H9 (cell line): ENCODE measurements at regions not wholly inside any gene's neighbourhood (a gene's known extent, or its start where the extent isn't known, plus 50 kb on each side); places are given as distances from the start of the nearest gene placed in this dataset.

Experiments
- DNase-seq: peaks from one replicate; pipeline ENCODE4 v3.0.0-alpha.2; 2017
- H2AFZ ChIP-seq: one replicate; pipeline ENCODE4 v1.6.1; 2013; ENCODE audit warnings: mild to moderate bottlenecking, low read length, control low read depth, moderate library complexity
- H2AK5ac ChIP-seq: 2 replicates; pipeline ENCODE4 v1.6.1; 2013; ENCODE audit warnings: low read length, control low read depth, mixed read lengths; ENCODE audit not compliant: insufficient read length
- H2BK120ac ChIP-seq: one replicate; pipeline ENCODE4 v1.6.1; 2013; ENCODE audit warnings: low read depth, mild to moderate bottlenecking, low read length, control low read depth, inconsistent platforms; ENCODE audit not compliant: poor library complexity, severe bottlenecking
- H2BK12ac ChIP-seq: 2 replicates; pipeline ENCODE4 v1.6.1; 2013; ENCODE audit warnings: low read length, control low read depth, mixed read lengths, low read depth; ENCODE audit not compliant: insufficient read length
- H2BK15ac ChIP-seq: 2 replicates; pipeline ENCODE4 v1.6.1; 2013; ENCODE audit warnings: low read depth, low read length, control low read depth
- H2BK20ac ChIP-seq: one replicate; pipeline ENCODE4 v1.6.1; 2013; ENCODE audit warnings: low read depth, mild to moderate bottlenecking, low read length, control low read depth, inconsistent platforms; ENCODE audit not compliant: poor library complexity, severe bottlenecking
- H2BK5ac ChIP-seq: 2 replicates; pipeline ENCODE4 v1.6.1; 2013; ENCODE audit warnings: low read length, control low read depth, mixed read lengths; ENCODE audit not compliant: insufficient read length
- H3K14ac ChIP-seq: 2 replicates; pipeline ENCODE4 v1.6.1; 2013; ENCODE audit warnings: low read length, control low read depth; ENCODE audit not compliant: insufficient read depth
- H3K18ac ChIP-seq: 2 replicates; pipeline ENCODE4 v1.6.1; 2013; ENCODE audit warnings: low read depth, mild to moderate bottlenecking, mixed read lengths, low read length, control low read depth; ENCODE audit not compliant: insufficient read length
- H3K23ac ChIP-seq: 2 replicates; pipeline ENCODE4 v1.6.1; 2013; ENCODE audit warnings: low read length, control low read depth, mixed read lengths, low read depth; ENCODE audit not compliant: insufficient read length
- H3K23me2 ChIP-seq: 2 replicates; pipeline ENCODE4 v1.6.1; 2013; ENCODE audit warnings: low read depth, mild to moderate bottlenecking, mixed read lengths, low read length, control low read depth; ENCODE audit not compliant: insufficient read length, poor library complexity, severe bottlenecking
- H3K27ac ChIP-seq: 2 replicates; pipeline ENCODE4 v1.5.1; 2013; ENCODE audit warnings: low read length, control low read depth, mixed read lengths, low read depth; ENCODE audit not compliant: insufficient read length
- H3K27me3 ChIP-seq: 2 replicates; pipeline ENCODE4 v1.6.1; 2013; ENCODE audit warnings: low read length, control low read depth, inconsistent platforms; ENCODE audit not compliant: insufficient read depth
- H3K4ac ChIP-seq: 2 replicates; pipeline ENCODE4 v1.6.1; 2013; ENCODE audit warnings: low read depth, mild to moderate bottlenecking, control low read depth, inconsistent platforms, low read length, moderate library complexity
- H3K4me1 ChIP-seq: 2 replicates; pipeline ENCODE4 v1.6.1; 2013; ENCODE audit warnings: low read length, control low read depth, inconsistent platforms; ENCODE audit not compliant: insufficient read depth
- H3K4me2 ChIP-seq: 2 replicates; pipeline ENCODE4 v1.6.1; 2013; ENCODE audit warnings: low read length, control low read depth, mixed read lengths; ENCODE audit not compliant: insufficient read length, insufficient read depth
- H3K56ac ChIP-seq: 2 replicates; pipeline ENCODE4 v1.6.1; 2013; ENCODE audit warnings: low read depth, mild to moderate bottlenecking, mixed read lengths, low read length, control low read depth; ENCODE audit not compliant: insufficient read length
- H3K79me1 ChIP-seq: 2 replicates; pipeline ENCODE4 v1.6.1; 2013; ENCODE audit warnings: low read depth, mild to moderate bottlenecking, moderate library complexity, low read length, control low read depth, inconsistent platforms; ENCODE audit not compliant: insufficient read depth, poor library complexity, severe bottlenecking
- H3K79me2 ChIP-seq: 2 replicates; pipeline ENCODE4 v1.6.1; 2013; ENCODE audit warnings: low read length, control low read depth, inconsistent platforms; ENCODE audit not compliant: insufficient read depth
- H3K9ac ChIP-seq: 2 replicates; pipeline ENCODE4 v1.6.1; 2013; ENCODE audit warnings: low read length, control low read depth, mixed read lengths; ENCODE audit not compliant: insufficient read length; ENCODE audit errors: extremely low read depth
- H3K9me3 ChIP-seq: one replicate; pipeline ENCODE4 v1.6.1; 2013; ENCODE audit warnings: low read depth, low read length, inconsistent platforms; ENCODE audit not compliant: control insufficient read depth
- H3T11ph ChIP-seq: one replicate; pipeline ENCODE4 v1.6.1; 2013; ENCODE audit warnings: mild to moderate bottlenecking, low read length, control low read depth, inconsistent platforms
- H4K20me1 ChIP-seq: one replicate; pipeline ENCODE4 v1.6.1; 2013; ENCODE audit not compliant: control insufficient read depth, insufficient read length, insufficient read depth
- H4K5ac ChIP-seq: 2 replicates; pipeline ENCODE4 v1.6.1; 2013; ENCODE audit warnings: low read depth, mild to moderate bottlenecking, mixed read lengths, low read length, control low read depth; ENCODE audit not compliant: insufficient read length
- H4K8ac ChIP-seq: replicated peaks from 2 replicates; pipeline ENCODE4 v1.6.1; 2013; ENCODE audit warnings: low read length, control low read depth, mixed read lengths, low read depth; ENCODE audit not compliant: insufficient read length
- H4K91ac ChIP-seq: 2 replicates; pipeline ENCODE4 v1.6.1; 2013; ENCODE audit warnings: low read depth, mild to moderate bottlenecking, moderate library complexity, mixed read lengths, low read length, control low read depth; ENCODE audit not compliant: insufficient read length
- H3K27ac Mint-ChIP-seq, 3 experiments: 2 replicates in 2 of 3; 3 replicates in 1 of 3; pipeline ENCODE4 v1.8.0; 2020 to 2021; ENCODE audit warnings: mixed read lengths in 3 of 3, mild to moderate bottlenecking in 1 of 3, moderate library complexity in 1 of 3
- H3K27me3 Mint-ChIP-seq: 2 replicates; pipeline ENCODE4 v1.8.0; 2021; ENCODE audit warnings: low read depth, mild to moderate bottlenecking, moderate library complexity, mixed read lengths
- H3K36me3 Mint-ChIP-seq, 3 experiments: 2 replicates in 2 of 3; 3 replicates in 1 of 3; pipeline ENCODE4 v1.8.0; 2020 to 2021; ENCODE audit warnings: low read depth in 3 of 3, mixed read lengths in 3 of 3; ENCODE audit not compliant: insufficient read depth in 1 of 3
- H3K4me1 Mint-ChIP-seq, 2 experiments: 2 replicates each; pipeline ENCODE4 v1.8.0; 2020; ENCODE audit warnings: mixed read lengths in 2 of 2
- H3K4me3 Mint-ChIP-seq, 2 experiments: 2 replicates in 1 of 2; 3 replicates in 1 of 2; pipeline ENCODE4 v1.8.0; 2020 to 2021; ENCODE audit warnings: mild to moderate bottlenecking in 2 of 2, mixed read lengths in 2 of 2, moderate library complexity in 1 of 2
- H3K9me3 Mint-ChIP-seq, 2 experiments: 2 replicates in 1 of 2; 3 replicates in 1 of 2; pipeline ENCODE4 v1.8.0; 2020; ENCODE audit warnings: mild to moderate bottlenecking in 2 of 2, mixed read lengths in 2 of 2, moderate library complexity in 1 of 2
- CTCF ChIP-seq: fragments of 200-600 bp; sonication (generic); conservative IDR thresholded peaks from 3 replicates; pipeline ENCODE4 v1.8.0; 2021; ENCODE audit warnings: antibody characterized with exemption, mild to moderate bottlenecking
- whole genome bisulfite sequencing: extraction: QIAGEN DNeasy Blood & Tissue Kit; methylation state at CpG from one replicate; pipeline ENCODE4 v1.1.7; 2013; ENCODE audit warnings: missing lambda C conversion rate, low lambda C conversion rate, mixed read lengths; ENCODE audit not compliant: insufficient read length; ENCODE audit errors: extremely low coverage; 5-methylcytosine and 5-hydroxymethylcytosine counted together

GRCh38 chr7:68680235-68680872, 917.9 kb upstream of the AUTS2 start:
- Histone ChIP-seq H4K91ac (no peak overlapping the region), H3K23ac (no peak overlapping the region), H3K79me1 (no peaks in the 10 kb centered on the region), H2BK5ac (no peak overlapping the region), H3K14ac (no peak overlapping the region), H2BK120ac (no peak overlapping the region), H3K4me1 (peaks cover 2% of the 10 kb centered on the region), H4K8ac (no peak overlapping the region), H3T11ph (no peak overlapping the region), H2BK12ac (no peak overlapping the region), H3K23me2 (no peaks in the 10 kb centered on the region), H2BK20ac (no peak overlapping the region), H3K9ac (no peak overlapping the region), H3K56ac (no peak overlapping the region), H3K27me3 (no peaks in the 10 kb centered on the region), H4K20me1 (no peaks in the 10 kb centered on the region), H4K5ac (no peak overlapping the region), H3K79me2 (peaks cover 3% of the 10 kb centered on the region; the same call in 1 of the 2 replicates), H3K18ac (no peak overlapping the region), H3K4ac (no peak overlapping the region), H2AK5ac (no peak overlapping the region), H3K9me3 (no peaks in the 10 kb centered on the region), H3K27ac (no peak overlapping the region), H2BK15ac (no peak overlapping the region), H3K4me2 (no peak overlapping the region), H2AFZ (no peak overlapping the region)
- DNase-seq = no peak
- Mint-ChIP-seq H3K4me1 (peaks cover 24% of the 10 kb centered on the region in 2 experiments), H3K27me3 (no peaks in the 10 kb centered on the region; the same call in 1 of the 2 replicates), H3K27ac (no peak overlapping the region), H3K36me3 (no peaks in the 10 kb centered on the region), H3K9me3 (peaks cover 0 to 2% of the 10 kb centered on the region in 2 experiments; a peak in 2 of 5 replicates), H3K4me3 (no peak overlapping the region)
- TF ChIP-seq CTCF = no peak
- WGBS = no CpG with 5 or more reads among the region's 1 CpG
